ENCODE measurements at regions not wholly inside any gene's neighbourhood (a gene's known extent, or its start where the extent isn't known, plus 50 kb on each side); places are given as distances from the start of the nearest gene placed in this dataset.

- TF ChIP-seq CTCF (IDR thresholded peaks at IDR 0.05; ENCODE audit: insufficient read depth, low read length) (no peak), GABPA (IDR thresholded peaks at IDR 0.05; ENCODE audit: low read depth) (no peak), REST (IDR thresholded peaks at IDR 0.05; ENCODE audit: insufficient replicate concordance, low read depth) (no peak), SPI1 (IDR thresholded peaks at IDR 0.05; ENCODE audit: borderline replicate concordance, low read depth) (no peak)
- DNase-seq (ENCODE audit: low read depth in 1 of 2, low spot score in 1 of 2) = no peak
- Histone ChIP-seq H3K27me3 (ENCODE audit: insufficient read depth, poor library complexity, severe bottlenecking) (no peaks in the 10 kb centered on the region), H3K4me3 (replicated peaks; ENCODE audit: insufficient read depth, low read length) (no peak overlapping the region), H3K27ac (replicated peaks) (no peak overlapping the region)
These were observed 249.4 kb downstream of the KCTD12 start for GRCh38 chr13:76636829-76637228.

GRCh38 chr13:76635232-76636230, 250.7 kb downstream of the KCTD12 start:
- H3K4me3 ChIP-seq (replicated peaks; ENCODE audit: insufficient read depth, low read length) = no peak overlapping the region
- no peak for DNase-seq (ENCODE audit: low read depth in 1 of 2, low spot score in 1 of 2)
- H3K27ac ChIP-seq (replicated peaks) = no peak overlapping the region
- TF ChIP-seq SPI1 (IDR thresholded peaks at IDR 0.05; ENCODE audit: borderline replicate concordance, low read depth) (no peak), POLR2AphosphoS5 (IDR thresholded peaks at IDR 0.05; ENCODE audit: low read depth) (no peak), CTCF (IDR thresholded peaks at IDR 0.05; ENCODE audit: insufficient read depth, low read length) (no peak), GABPA (IDR thresholded peaks at IDR 0.05; ENCODE audit: low read depth) (no peak), REST (IDR thresholded peaks at IDR 0.05; ENCODE audit: insufficient replicate concordance, low read depth) (no peak)
- no peaks in the 10 kb centered on the region for H3K27me3 ChIP-seq (ENCODE audit: insufficient read depth, poor library complexity, severe bottlenecking)

- H3K27me3 ChIP-seq (ENCODE audit: insufficient read depth, poor library complexity, severe bottlenecking) = no peaks in the 10 kb centered on the region
- no peak overlapping the region for H3K4me3 ChIP-seq (replicated peaks; ENCODE audit: insufficient read depth, low read length)
- no peak overlapping the region; the same call in 1 of the 2 replicates for H3K27ac ChIP-seq (replicated peaks)
- TF ChIP-seq POLR2AphosphoS5 (IDR thresholded peaks at IDR 0.05; ENCODE audit: low read depth) = no peak
- no peak for TF ChIP-seq CTCF (IDR thresholded peaks at IDR 0.05; ENCODE audit: insufficient read depth, low read length)
- no peak for TF ChIP-seq SPI1 (IDR thresholded peaks at IDR 0.05; ENCODE audit: borderline replicate concordance, low read depth)
- no peak for TF ChIP-seq REST (IDR thresholded peaks at IDR 0.05; ENCODE audit: insufficient replicate concordance, low read depth)
- TF ChIP-seq GABPA (IDR thresholded peaks at IDR 0.05; ENCODE audit: low read depth) = no peak
- peak in 1 of 2 experiments; percentile 19 for DNase-seq (ENCODE audit: low read depth in 1 of 2, low spot score in 1 of 2)
These were observed 251.6 kb downstream of the KCTD12 start for GRCh38 chr13:76634431-76635191.
